Body of pancreas (tissue), 4 donors: ENCODE measurements at regions not wholly inside any gene's neighbourhood (a gene's known extent, or its start where the extent isn't known, plus 50 kb on each side); places are given as distances from the start of the nearest gene placed in this dataset.
"Not testable (repeated sequence)": the region's sequence is repeated elsewhere in the genome, so short reads cannot be mapped to it uniquely, and the experiment has no call there.

Source experiments
- ATAC-seq: fragments of 150-250 bp; one replicate; pipeline ENCODE4 v1.9.1; 2016
- DNase-seq, 4 donors: peaks; one replicate each; pipeline ENCODE4 v3.0.0-alpha.2; 2019
- H3K27ac ChIP-seq, 4 donors: fragments of 200-600 bp; sonication (generic); 1 replicate in 3 of 4; 2 replicates in 1 of 4; pipeline versions ENCODE4 v1.5.1 to v1.6.1; 2016 to 2019; ENCODE audit warnings: mild to moderate bottlenecking in 1 of 4, mixed read lengths in 1 of 4, moderate library complexity in 1 of 4
- H3K27me3 ChIP-seq, 2 donors: fragments of 200-600 bp; sonication (generic); one replicate each; pipeline ENCODE4 v1.6.0; 2016; ENCODE audit warnings: mild to moderate bottlenecking in 1 of 2
- H3K36me3 ChIP-seq, 2 donors: fragments of 200-600 bp; sonication (generic); replicated peaks in 1 of 2; 2 replicates each; pipeline ENCODE4 v1.5.1; 2016; ENCODE audit warnings: low read depth in 2 of 2; ENCODE audit not compliant: insufficient read depth in 1 of 2
- H3K4me1 ChIP-seq: fragments of 200-600 bp; sonication (generic); one replicate; pipeline ENCODE4 v1.6.0; 2016
- H3K4me3 ChIP-seq, 2 donors: fragments of 200-600 bp; sonication (generic); 1 replicate in 1 of 2; 2 replicates in 1 of 2; pipeline ENCODE4 v1.5.1; 2016 to 2019
- H3K9me3 ChIP-seq, 3 donors: fragments of 200-600 bp; sonication (generic); 1 replicate in 2 of 3; 2 replicates in 1 of 3; pipeline ENCODE4 v1.5.1; 2016
- POLR2A ChIP-seq, 3 donors: fragments of 450-650 bp; IDR thresholded peaks; one replicate each; pipeline ENCODE4 v1.6.1; 2016; ENCODE audit warnings: antibody characterized with exemption in 3 of 3, mild to moderate bottlenecking in 2 of 3
- WGBS, 2 donors: methylation state at CpG; one replicate each; pipeline ENCODE4 v1.1.5; 2017; 5-methylcytosine and 5-hydroxymethylcytosine counted together
- intact Hi-C: fragments of 100-400 bp; cut with DNase I; formaldehyde crosslinking; loops from one replicate; pipeline ENCODE4 v1.15.1; 2023
- TF ChIP-seq, protein P1 (sequence below), 7 experiments: fragments of 450-650 bp in 4 of 7; fragments of 200-600 bp in 3 of 7; sonication (generic) in 3 of 7; IDR thresholded peaks; one replicate each; pipeline ENCODE4 v1.5.1; 2016 to 2019; ENCODE audit warnings: antibody characterized with exemption in 7 of 7

DNA sequence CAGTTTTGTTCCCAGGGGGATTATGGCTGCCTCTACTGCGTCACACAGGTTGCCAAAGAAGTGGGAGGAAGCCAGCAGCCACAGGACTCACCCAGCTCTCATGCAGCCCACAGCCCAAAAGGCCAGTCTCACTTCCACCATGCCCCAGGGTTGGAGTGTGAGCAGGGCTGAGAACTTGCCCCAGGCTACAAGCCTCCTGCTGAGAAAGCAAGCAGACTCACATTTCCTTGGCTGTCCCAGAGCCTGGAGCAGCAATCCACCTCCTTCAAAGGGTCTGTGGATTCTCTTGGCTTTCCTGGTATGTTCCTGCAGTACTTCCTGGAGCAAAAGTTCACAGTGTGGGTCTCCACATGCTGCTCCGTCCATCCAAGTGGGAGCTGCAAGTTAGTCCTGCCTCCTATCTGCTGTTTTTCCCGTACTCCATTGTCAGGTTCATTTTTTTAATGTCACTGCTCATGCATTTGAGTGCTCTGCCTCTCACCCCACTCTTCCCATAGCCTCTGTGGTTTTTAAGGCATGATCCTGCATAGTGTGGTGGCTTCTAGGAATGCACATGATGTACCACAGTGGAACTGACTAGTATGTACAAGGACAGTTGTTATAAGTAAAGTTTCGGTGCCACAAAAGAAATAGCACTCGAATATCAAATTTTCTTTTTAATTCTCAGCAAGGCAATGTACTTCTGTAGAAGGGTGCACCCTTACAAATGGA lies 56.2 kb upstream of the ARHGEF7 start:
- DNase-seq (no peak), ATAC-seq (no peak)
- Histone ChIP-seq H3K4me3 (no peak overlapping the region), H3K27me3 (no peaks in the 10 kb centered on the region), H3K36me3 (no peaks in the 10 kb centered on the region), H3K4me1 (no peaks in the 10 kb centered on the region), H3K9me3 (no peaks in the 10 kb centered on the region), H3K27ac (no peak overlapping the region)
- TF ChIP-seq, protein P1, sequence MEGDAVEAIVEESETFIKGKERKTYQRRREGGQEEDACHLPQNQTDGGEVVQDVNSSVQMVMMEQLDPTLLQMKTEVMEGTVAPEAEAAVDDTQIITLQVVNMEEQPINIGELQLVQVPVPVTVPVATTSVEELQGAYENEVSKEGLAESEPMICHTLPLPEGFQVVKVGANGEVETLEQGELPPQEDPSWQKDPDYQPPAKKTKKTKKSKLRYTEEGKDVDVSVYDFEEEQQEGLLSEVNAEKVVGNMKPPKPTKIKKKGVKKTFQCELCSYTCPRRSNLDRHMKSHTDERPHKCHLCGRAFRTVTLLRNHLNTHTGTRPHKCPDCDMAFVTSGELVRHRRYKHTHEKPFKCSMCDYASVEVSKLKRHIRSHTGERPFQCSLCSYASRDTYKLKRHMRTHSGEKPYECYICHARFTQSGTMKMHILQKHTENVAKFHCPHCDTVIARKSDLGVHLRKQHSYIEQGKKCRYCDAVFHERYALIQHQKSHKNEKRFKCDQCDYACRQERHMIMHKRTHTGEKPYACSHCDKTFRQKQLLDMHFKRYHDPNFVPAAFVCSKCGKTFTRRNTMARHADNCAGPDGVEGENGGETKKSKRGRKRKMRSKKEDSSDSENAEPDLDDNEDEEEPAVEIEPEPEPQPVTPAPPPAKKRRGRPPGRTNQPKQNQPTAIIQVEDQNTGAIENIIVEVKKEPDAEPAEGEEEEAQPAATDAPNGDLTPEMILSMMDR (IDR thresholded peaks at IDR 0.05): no peak
- TF ChIP-seq POLR2A (IDR thresholded peaks at IDR 0.05): no peak
- intact Hi-C loops: no loop called here
- 50% methylated on average over 4 to 5 of the region's 5 CpGs for WGBS, 2 donors

DNA sequence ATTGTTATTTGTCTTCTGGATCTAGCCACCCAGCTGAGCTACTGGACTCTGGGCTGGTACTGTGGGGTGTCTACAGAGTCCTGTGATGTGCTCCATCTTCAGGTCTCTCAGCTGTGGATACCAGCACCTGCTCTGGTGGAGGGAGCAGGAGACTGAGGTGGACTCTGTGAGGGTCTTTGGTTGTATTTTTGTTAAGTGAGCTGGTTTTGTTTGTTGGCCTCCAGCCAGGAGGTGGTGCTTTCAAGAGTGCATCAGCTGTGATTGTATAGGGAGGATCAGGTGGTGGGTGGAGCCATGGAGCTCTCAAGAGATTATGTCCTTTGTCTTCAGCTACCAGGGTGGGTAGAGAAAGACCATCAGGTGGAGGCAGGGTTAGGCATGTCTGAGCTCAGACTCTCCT lies 56.8 kb upstream of the ARHGEF7 start:
- DNase-seq, H3K27ac ChIP-seq, H3K9me3 ChIP-seq, H3K4me1 ChIP-seq, H3K4me3 ChIP-seq, H3K27me3 ChIP-seq, H3K36me3 ChIP-seq, ATAC-seq, intact Hi-C loops: not testable (repeated sequence)

DNA sequence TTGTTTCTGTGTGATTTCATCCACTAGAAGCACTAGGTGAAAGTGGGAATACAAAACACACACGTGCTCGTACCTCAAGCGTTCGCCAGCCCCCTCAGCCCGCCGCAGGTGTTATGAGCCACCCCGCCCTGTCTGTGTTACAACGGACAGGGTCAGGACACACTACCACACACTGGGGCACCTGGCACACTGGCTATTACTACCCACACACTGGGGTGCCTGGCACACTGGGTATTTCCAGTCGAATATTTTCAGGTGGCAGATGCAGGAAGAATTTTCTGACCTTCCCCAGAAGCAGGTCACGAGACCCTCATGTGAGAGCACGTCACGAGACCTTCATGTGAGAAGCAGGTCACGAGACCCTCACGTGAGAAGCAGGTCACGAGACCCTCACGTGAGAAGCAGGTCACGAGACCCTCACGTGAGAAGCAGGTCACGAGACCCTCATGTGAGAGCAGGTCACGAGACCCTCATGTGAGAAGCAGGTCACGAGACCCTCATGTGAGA lies 63.3 kb upstream of the ARHGEF7 start:
- H3K27ac ChIP-seq, intact Hi-C loops, DNase-seq, ATAC-seq, H3K9me3 ChIP-seq, H3K4me1 ChIP-seq, H3K36me3 ChIP-seq, H3K27me3 ChIP-seq, H3K4me3 ChIP-seq: not testable (repeated sequence)
- WGBS, 2 donors: 59 to 68% methylated on average over 13 to 19 of the region's 21 CpGs

DNA sequence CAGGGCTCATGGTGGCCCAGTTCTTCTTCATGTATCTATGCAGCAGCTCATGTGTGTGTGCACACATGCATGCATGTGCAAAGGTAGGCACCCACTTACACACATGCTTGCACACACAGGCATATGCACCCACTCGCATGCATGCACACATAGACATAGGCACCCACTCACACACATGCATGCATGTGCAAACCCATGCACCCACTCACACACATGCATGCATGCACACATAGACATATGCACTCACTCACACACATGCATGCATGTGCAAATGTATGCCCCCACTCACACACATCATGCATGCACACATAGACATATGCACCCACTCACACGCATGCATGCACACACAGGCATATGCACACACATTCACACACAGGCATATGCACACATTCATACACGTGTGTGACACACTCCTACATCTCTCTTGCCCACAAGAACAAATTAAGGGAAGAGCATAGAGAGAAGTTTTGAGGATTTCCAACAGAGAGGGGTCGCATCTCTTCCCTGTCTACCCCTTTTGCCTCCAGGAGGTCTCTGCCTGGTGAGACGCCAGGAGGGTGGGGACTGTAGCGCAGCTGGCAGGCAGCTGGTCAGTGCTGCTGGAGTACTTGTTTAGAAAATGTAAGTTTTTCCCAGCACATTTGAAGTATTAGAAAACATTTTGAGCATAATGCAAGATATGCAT lies 63.9 kb upstream of the ARHGEF7 start:
- DNase-seq (no peak), ATAC-seq (no peak)
- Histone ChIP-seq H3K27me3 (no peaks in the 10 kb centered on the region), H3K36me3 (no peaks in the 10 kb centered on the region), H3K4me3 (no peak overlapping the region), H3K9me3 (no peaks in the 10 kb centered on the region), H3K27ac (no peak overlapping the region), H3K4me1 (peaks cover 5% of the 10 kb centered on the region)
- intact Hi-C loops: no loop called here
- no peak for TF ChIP-seq POLR2A (IDR thresholded peaks at IDR 0.05)
- TF ChIP-seq, protein P1 (IDR thresholded peaks at IDR 0.05): no peak
- 66 to 68% methylated on average over 6 of the region's 6 CpGs for WGBS, 2 donors

DNA sequence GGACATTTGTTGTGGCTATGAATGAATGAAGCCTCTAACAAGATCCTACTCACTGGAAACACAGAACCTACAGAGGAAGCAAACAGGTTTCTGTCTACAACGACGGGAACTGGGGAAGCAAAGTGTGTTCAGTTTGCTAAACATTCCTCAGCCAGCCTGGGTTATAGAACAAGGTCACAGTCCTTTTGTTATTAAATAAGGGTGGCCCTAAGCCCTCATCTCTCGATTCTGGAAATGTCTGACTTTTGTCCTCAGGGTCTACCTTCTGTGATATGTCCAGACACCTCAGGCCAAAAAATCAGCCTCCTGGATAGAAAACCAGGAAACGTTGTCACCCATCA lies 64.6 kb upstream of the ARHGEF7 start:
- H3K9me3 ChIP-seq: no peaks in the 10 kb centered on the region
- no peak overlapping the region for H3K27ac ChIP-seq
- TF ChIP-seq, protein P1 (IDR thresholded peaks at IDR 0.05): peak in 1 of 7 experiments; percentile 4
- TF ChIP-seq POLR2A (IDR thresholded peaks at IDR 0.05): no peak
- H3K4me1 ChIP-seq: peaks cover 5% of the 10 kb centered on the region
- DNase-seq: no peak
- no peak for ATAC-seq
- intact Hi-C loops: no loop called here
- H3K36me3 ChIP-seq: no peaks in the 10 kb centered on the region
- H3K27me3 ChIP-seq: no peaks in the 10 kb centered on the region
- no peak overlapping the region for H3K4me3 ChIP-seq
- WGBS, 2 donors: 15 to 26% methylated on average over 4 of the region's 4 CpGs
